Choroid plexus epithelial cell (primary cell): ENCODE measurements at regions not wholly inside any gene's neighbourhood (a gene's known extent, or its start where the extent isn't known, plus 50 kb on each side); places are given as distances from the start of the nearest gene placed in this dataset.

Experiments
- DNase-seq: peaks from one replicate; pipeline ENCODE4 v3.0.0-alpha.2; 2010; ENCODE audit warnings: low read depth
- H3K4me3 ChIP-seq: 2 replicates; pipeline ENCODE4 v1.5.1; 2011; ENCODE audit warnings: low read depth, mild to moderate bottlenecking, control low read depth, low read length, moderate library complexity
- TF ChIP-seq, protein P1 (sequence below): conservative IDR thresholded peaks from 2 replicates; pipeline ENCODE4 v1.5.1; 2011; ENCODE audit warnings: low read depth, mild to moderate bottlenecking, control low read depth, inconsistent platforms, low read length, moderate library complexity

DNA sequence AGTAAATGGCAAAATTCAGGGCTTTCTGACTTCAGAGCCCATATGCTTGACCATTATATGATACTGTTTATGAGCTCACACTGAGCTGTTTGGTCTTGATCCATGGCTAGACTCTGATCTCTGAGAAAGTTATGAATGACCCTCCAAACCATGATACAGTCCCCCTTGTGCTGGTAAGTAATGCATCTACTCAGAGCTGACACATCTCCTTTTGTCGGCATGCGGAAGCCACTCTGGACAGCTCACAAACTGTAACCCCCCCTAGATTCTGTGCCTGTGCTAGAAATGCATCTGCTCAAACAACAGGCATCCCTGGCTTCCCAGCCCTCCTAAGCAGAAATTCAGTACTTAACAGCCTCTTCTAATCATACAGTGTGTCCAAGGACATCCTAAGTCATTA lies 150.8 kb upstream of the RAG2 start:
- H3K4me3 ChIP-seq: no peak overlapping the region
- TF ChIP-seq, protein P1, sequence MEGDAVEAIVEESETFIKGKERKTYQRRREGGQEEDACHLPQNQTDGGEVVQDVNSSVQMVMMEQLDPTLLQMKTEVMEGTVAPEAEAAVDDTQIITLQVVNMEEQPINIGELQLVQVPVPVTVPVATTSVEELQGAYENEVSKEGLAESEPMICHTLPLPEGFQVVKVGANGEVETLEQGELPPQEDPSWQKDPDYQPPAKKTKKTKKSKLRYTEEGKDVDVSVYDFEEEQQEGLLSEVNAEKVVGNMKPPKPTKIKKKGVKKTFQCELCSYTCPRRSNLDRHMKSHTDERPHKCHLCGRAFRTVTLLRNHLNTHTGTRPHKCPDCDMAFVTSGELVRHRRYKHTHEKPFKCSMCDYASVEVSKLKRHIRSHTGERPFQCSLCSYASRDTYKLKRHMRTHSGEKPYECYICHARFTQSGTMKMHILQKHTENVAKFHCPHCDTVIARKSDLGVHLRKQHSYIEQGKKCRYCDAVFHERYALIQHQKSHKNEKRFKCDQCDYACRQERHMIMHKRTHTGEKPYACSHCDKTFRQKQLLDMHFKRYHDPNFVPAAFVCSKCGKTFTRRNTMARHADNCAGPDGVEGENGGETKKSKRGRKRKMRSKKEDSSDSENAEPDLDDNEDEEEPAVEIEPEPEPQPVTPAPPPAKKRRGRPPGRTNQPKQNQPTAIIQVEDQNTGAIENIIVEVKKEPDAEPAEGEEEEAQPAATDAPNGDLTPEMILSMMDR: no peak
- no peak for DNase-seq

DNA sequence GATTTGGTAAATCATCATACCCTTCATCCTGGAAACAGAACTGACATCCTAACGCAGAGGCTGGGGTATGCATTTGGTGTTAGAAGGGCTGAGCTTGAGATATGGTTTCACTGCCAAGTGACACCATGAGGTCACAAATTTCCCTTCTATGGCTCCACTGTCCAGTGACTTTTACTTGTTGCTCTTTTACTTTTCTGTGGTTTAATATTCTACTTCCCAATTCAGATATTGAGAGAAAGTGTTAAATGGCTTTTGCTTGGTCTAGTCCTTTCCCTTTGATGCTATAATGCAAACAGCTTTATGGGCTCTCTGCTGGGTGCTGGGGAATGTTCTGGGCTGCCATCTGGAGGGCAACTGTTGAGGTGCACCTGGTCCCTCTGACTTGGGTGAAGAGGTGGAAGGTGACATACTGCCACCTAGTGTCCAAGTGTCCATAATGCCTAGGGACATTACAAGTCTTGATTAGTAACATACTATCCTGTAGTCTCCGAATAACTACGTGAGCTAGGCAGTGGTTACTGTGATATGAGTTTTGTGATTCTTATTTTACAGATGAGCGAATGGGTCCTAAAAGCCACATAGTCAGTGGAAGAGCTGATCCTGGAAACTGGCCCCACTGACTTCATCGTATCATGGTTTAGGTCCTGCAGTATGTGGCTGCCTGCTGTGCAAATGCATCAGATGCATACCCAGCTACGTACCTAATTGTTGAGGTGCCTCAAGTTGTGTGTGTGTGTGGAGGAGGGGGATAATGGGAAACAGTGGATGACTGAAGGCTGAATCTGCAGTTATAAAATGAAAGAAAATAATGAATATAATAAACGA lies 149.1 kb upstream of the RAG2 start:
- H3K4me3 ChIP-seq: no peak overlapping the region
- TF ChIP-seq, protein P1: peak; percentile 99
- DNase-seq: peak; percentile 98

DNA sequence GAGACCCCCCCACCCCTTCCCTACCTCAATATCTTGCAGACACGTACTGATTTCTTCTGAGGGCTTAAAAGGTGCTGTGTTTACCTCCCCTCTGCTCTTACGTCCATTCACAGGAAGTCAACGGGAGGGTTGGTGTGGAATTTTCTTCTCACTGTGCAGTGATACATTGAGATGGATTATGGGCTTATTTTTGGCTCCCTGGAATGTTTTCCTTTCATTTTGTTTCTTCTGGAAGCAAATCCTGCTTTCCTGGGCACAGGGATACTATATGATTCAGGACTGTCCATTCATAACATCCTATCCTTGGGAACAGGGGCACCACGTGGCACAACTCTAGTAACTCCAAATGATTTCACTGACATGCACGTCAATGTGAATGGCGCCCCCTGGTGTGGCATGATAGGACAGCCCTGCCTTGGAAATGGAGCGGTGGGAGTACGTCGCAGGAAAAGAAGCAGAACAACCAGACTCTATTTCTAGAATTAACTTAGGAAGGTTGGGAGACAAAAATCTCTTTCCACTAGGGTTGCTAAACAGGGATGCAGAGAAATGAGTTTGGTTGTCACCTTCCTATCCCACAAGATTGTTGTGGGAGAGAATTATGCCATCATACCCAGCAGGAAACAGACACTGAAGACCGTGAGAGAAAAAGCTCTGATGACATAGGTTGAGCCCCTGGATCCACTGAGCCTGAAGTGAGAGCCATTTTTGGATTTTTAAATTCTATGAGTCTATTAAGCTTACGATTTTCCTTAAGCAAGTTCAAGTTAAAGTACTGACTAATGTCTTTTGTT lies 146.5 kb upstream of the RAG2 start:
- TF ChIP-seq, protein P1: peak; percentile 92
- no peak overlapping the region for H3K4me3 ChIP-seq
- DNase-seq: peak; percentile 80

DNA sequence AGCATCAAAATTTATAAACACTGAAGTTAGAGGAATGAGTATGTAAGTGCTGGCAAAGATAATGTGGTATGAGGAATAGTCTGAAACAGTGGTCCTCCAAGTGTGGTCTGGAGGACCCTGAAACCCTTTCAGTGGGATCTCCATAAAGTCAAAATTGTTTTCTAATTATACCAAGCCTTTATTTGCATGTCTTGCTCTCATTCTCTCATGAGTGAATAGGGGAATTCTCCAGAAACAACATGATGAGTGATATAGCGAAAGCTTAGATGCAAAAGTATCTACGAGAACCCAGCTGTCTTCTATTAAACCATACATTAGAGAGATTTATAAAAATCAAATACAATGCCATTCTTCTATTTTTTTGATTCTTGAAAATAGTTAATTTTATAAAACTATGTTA lies 145.0 kb upstream of the RAG2 start:
- TF ChIP-seq, protein P1: no peak
- DNase-seq: no peak
- H3K4me3 ChIP-seq: no peak overlapping the region

DNA sequence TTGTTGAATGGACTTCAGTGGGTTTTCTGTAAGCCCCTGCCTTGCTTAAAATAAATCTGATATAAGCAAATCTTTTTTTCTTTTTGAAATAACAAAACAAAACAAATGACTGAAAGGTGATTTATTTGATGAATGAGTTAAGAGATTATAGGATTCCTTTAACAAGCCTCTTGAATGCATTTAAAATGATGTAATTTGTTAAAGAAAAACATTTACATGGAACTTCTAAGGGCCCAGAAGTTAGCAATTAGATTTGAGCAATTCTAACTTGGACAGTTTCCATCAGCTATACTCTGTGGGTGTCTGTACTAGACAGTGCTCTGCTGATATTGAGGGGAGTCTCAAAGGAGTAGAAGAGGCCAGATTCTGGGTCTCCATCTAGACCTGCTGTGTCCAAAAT lies 143.5 kb upstream of the RAG2 start:
- DNase-seq: no peak
- H3K4me3 ChIP-seq: no peak overlapping the region
- TF ChIP-seq, protein P1: no peak

DNA sequence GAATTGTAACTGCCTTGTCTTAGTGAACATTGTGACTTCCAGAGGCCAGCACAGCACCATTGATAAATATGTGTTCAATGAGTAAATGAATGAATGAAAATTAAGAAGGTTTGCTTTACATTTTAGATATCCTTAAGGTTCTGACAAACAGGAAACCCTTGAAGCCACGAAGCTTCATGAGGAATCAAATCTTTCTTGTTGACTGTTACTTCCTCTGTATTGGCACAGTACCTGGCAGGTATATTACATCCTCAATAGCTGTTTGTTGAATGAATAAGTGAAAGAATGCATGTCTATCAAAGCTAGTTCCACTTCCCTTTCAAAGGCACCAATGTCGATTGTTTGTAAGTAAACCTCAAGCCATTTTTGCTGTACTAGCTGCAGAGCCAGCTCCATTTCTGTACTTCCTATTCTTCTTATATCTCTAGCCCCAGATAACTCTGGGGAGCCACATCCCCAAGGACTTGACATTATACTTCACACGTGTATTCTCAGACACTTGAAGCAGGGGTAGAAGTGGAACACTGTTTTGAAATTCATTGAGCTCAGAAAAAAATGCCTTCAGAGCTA lies 140.3 kb upstream of the RAG2 start:
- no peak overlapping the region for H3K4me3 ChIP-seq
- TF ChIP-seq, protein P1: no peak
- DNase-seq: no peak
